CD14-positive monocyte (primary cell): ENCODE measurements at regions not wholly inside any gene's neighbourhood (a gene's known extent, or its start where the extent isn't known, plus 50 kb on each side); places are given as distances from the start of the nearest gene placed in this dataset.
A peak's percentile ranks its signal among the peaks of the same experiment; 100 is the strongest.

Experiments used
- DNase-seq, 3 donors: peaks; one replicate each; pipeline ENCODE4 v3.0.0-alpha.2; 2011 to 2022
- H2AFZ ChIP-seq: 2 replicates; pipeline ENCODE4 v1.6.0; 2012; ENCODE audit warnings: mild to moderate bottlenecking, low read depth, low read length, inconsistent platforms; ENCODE audit not compliant: insufficient read depth, poor library complexity, severe bottlenecking
- H3K27ac ChIP-seq, 2 donors: 1 replicate in 1 of 2; 2 replicates in 1 of 2; pipeline ENCODE4 v1.5.1; 2012 to 2013; ENCODE audit warnings: low read length in 2 of 2, control low read depth in 1 of 2, inconsistent platforms in 1 of 2, low read depth in 1 of 2, mild to moderate bottlenecking in 1 of 2
- H3K27me3 ChIP-seq, 2 donors: one replicate each; pipeline versions ENCODE4 v1.6.0 to v1.6.1; 2011 to 2013; ENCODE audit warnings: low read length in 2 of 2; ENCODE audit not compliant: control insufficient read depth in 2 of 2, insufficient read depth in 2 of 2
- H3K36me3 ChIP-seq, 2 donors: replicated peaks in 1 of 2; 1 replicate in 1 of 2; 2 replicates in 1 of 2; pipeline versions ENCODE4 v1.5.1 to v1.6.1; 2012 to 2013; ENCODE audit warnings: low read length in 2 of 2, control low read depth in 1 of 2, inconsistent platforms in 1 of 2, mild to moderate bottlenecking in 1 of 2; ENCODE audit not compliant: insufficient read depth in 2 of 2, control insufficient read depth in 1 of 2
- H3K4me1 ChIP-seq, 2 donors: 1 replicate in 1 of 2; 2 replicates in 1 of 2; pipeline versions ENCODE4 v1.5.1 to v1.6.1; 2012 to 2013; ENCODE audit warnings: low read length in 2 of 2, control low read depth in 1 of 2, inconsistent platforms in 1 of 2, mild to moderate bottlenecking in 1 of 2, moderate library complexity in 1 of 2; ENCODE audit not compliant: insufficient read depth in 2 of 2, control insufficient read depth in 1 of 2
- H3K4me2 ChIP-seq: replicated peaks from 2 replicates; pipeline ENCODE3; 2012; ENCODE audit warnings: low read length, moderate library complexity, mild to moderate bottlenecking; ENCODE audit not compliant: poor library complexity, severe bottlenecking; ENCODE audit errors: extremely low read depth
- H3K4me3 ChIP-seq, 3 experiments: fragments of 200-600 bp in 1 of 3; sonication (generic) in 1 of 3; replicated peaks in 1 of 3; 1 replicate in 2 of 3; 2 replicates in 1 of 3; pipeline ENCODE4 v1.5.1; 2011 to 2013; ENCODE audit warnings: low read length in 3 of 3, mild to moderate bottlenecking in 3 of 3, control low read depth in 2 of 3, low read depth in 2 of 3, inconsistent platforms in 1 of 3, moderate library complexity in 1 of 3
- H3K79me2 ChIP-seq: 2 replicates; pipeline ENCODE4 v1.6.0; 2012; ENCODE audit warnings: mild to moderate bottlenecking, control low read depth, inconsistent platforms, low read length, moderate library complexity; ENCODE audit not compliant: insufficient read depth
- H3K9ac ChIP-seq: 2 replicates; pipeline ENCODE4 v1.6.0; 2017; ENCODE audit warnings: low read length, mild to moderate bottlenecking; ENCODE audit not compliant: insufficient read depth, poor library complexity, severe bottlenecking
- H3K9me3 ChIP-seq, 2 donors: replicated peaks in 1 of 2; 1 replicate in 1 of 2; 2 replicates in 1 of 2; pipeline versions ENCODE4 v1.5.1 to v1.6.1; 2012 to 2013; ENCODE audit warnings: low read length in 2 of 2, control low read depth in 1 of 2; ENCODE audit not compliant: control insufficient read depth in 1 of 2, insufficient read depth in 1 of 2
- H4K20me1 ChIP-seq: 2 replicates; pipeline ENCODE4 v1.6.0; 2012; ENCODE audit warnings: mild to moderate bottlenecking, low read length, control low read depth, moderate library complexity; ENCODE audit not compliant: insufficient read depth
- H3K27ac Mint-ChIP-seq, 7 donors: one replicate each; pipeline ENCODE4 v1.8.0; 2020; ENCODE audit warnings: mild to moderate bottlenecking in 7 of 7, mixed read lengths in 7 of 7, moderate library complexity in 6 of 7, inconsistent platforms in 2 of 7
- H3K27me3 Mint-ChIP-seq, 3 donors: one replicate each; pipeline ENCODE4 v1.8.0; 2021 to 2022; ENCODE audit warnings: low read depth in 3 of 3, mild to moderate bottlenecking in 3 of 3, mixed read lengths in 3 of 3, moderate library complexity in 3 of 3, inconsistent platforms in 1 of 3
- H3K36me3 Mint-ChIP-seq, 2 donors: one replicate each; pipeline ENCODE4 v1.8.0; 2020; ENCODE audit warnings: mixed read lengths in 2 of 2, inconsistent platforms in 1 of 2, mild to moderate bottlenecking in 1 of 2
- H3K4me1 Mint-ChIP-seq: one replicate; pipeline ENCODE4 v1.8.0; 2020; ENCODE audit warnings: mild to moderate bottlenecking, mixed read lengths
- H3K4me3 Mint-ChIP-seq, 2 donors: one replicate each; pipeline ENCODE4 v1.8.0; 2020; ENCODE audit warnings: mild to moderate bottlenecking in 2 of 2, mixed read lengths in 2 of 2, moderate library complexity in 1 of 2
- H3K9me3 Mint-ChIP-seq, 7 donors: one replicate each; pipeline ENCODE4 v1.8.0; 2020 to 2022; ENCODE audit warnings: mixed read lengths in 7 of 7, mild to moderate bottlenecking in 6 of 7, moderate library complexity in 6 of 7, inconsistent platforms in 2 of 7
- WGBS: methylation state at CpG from one replicate; pipeline ENCODE4 v1.1.5; 2013; ENCODE audit warnings: missing lambda C conversion rate; ENCODE audit not compliant: insufficient coverage; 5-methylcytosine and 5-hydroxymethylcytosine counted together
- intact Hi-C, 2 donors: fragments of 100-400 bp; cut with micrococcal nuclease; formaldehyde crosslinking; loops; one replicate each; pipeline versions ENCODE4 v1.15.0 to v1.15.1; 2023
- TF ChIP-seq, protein P1 (sequence below): fragments of 200-600 bp; IDR thresholded peaks from one replicate; pipeline ENCODE4 v1.8.0; 2022; ENCODE audit warnings: antibody characterized with exemption, mild to moderate bottlenecking

GRCh38 chr15:94162939-94163338, 68.4 kb upstream of the MCTP2 start:
- no peaks in the 10 kb centered on the region for H3K36me3 ChIP-seq
- no peak overlapping the region for H3K27ac Mint-ChIP-seq
- peaks cover 13% of the 10 kb centered on the region for H3K4me1 Mint-ChIP-seq
- H3K4me3 ChIP-seq = no peak overlapping the region
- peaks cover 12% of the 10 kb centered on the region in 2 donors for H3K4me1 ChIP-seq
- H3K9me3 Mint-ChIP-seq = peaks cover 2 to 12% (median 4%) of the 10 kb centered on the region in 7 donors
- H3K79me2 ChIP-seq = no peaks in the 10 kb centered on the region
- no peak overlapping the region for H3K27ac ChIP-seq
- 100% methylated on average over 1 of the region's 5 CpGs for WGBS
- TF ChIP-seq, protein P1, sequence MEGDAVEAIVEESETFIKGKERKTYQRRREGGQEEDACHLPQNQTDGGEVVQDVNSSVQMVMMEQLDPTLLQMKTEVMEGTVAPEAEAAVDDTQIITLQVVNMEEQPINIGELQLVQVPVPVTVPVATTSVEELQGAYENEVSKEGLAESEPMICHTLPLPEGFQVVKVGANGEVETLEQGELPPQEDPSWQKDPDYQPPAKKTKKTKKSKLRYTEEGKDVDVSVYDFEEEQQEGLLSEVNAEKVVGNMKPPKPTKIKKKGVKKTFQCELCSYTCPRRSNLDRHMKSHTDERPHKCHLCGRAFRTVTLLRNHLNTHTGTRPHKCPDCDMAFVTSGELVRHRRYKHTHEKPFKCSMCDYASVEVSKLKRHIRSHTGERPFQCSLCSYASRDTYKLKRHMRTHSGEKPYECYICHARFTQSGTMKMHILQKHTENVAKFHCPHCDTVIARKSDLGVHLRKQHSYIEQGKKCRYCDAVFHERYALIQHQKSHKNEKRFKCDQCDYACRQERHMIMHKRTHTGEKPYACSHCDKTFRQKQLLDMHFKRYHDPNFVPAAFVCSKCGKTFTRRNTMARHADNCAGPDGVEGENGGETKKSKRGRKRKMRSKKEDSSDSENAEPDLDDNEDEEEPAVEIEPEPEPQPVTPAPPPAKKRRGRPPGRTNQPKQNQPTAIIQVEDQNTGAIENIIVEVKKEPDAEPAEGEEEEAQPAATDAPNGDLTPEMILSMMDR = no peak
- no peak overlapping the region for H3K4me3 Mint-ChIP-seq
- no peak overlapping the region for H2AFZ ChIP-seq
- H3K9ac ChIP-seq = no peak overlapping the region
- peaks cover 0 to 2% of the 10 kb centered on the region in 2 donors for H3K36me3 Mint-ChIP-seq
- H3K9me3 ChIP-seq = peaks cover 0 to 3% of the 10 kb centered on the region in 2 donors
- H3K27me3 ChIP-seq = peaks cover 0 to 6% of the 10 kb centered on the region in 2 donors
- H4K20me1 ChIP-seq = no peaks in the 10 kb centered on the region
- intact Hi-C loops = no loop called here
- no peak overlapping the region for H3K4me2 ChIP-seq
- DNase-seq = no peak
- H3K27me3 Mint-ChIP-seq = peaks cover 1 to 6% (median 3%) of the 10 kb centered on the region in 3 donors

DNA sequence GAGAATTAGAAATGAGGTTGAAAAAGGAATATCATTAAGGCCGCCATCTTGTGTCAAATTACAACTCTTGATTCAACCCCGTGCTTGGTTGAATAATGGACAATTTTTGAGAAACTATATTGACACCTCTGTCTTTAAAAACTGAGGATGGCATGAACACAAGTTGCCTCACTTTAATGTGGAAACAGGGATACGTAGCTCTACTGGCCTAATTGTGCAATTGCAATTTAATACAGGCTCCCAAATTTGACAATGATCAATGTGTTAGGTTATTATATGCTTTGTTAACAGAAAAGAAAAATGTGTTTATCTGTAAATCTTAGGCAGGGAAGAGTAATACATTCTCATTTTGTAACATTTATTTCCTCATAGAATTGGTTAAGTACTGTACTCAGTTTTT, 77.1 kb upstream of the MCTP2 start:
- Histone ChIP-seq H3K27me3 (no peaks in the 10 kb centered on the region), H2AFZ (no peak overlapping the region), H3K9ac (no peak overlapping the region), H3K4me2 (no peak overlapping the region), H3K9me3 (no peaks in the 10 kb centered on the region), H3K4me1 (no peaks in the 10 kb centered on the region), H4K20me1 (no peaks in the 10 kb centered on the region), H3K36me3 (no peaks in the 10 kb centered on the region), H3K79me2 (no peaks in the 10 kb centered on the region), H3K4me3 (no peak overlapping the region), H3K27ac (no peak overlapping the region)
- no CpG with 5 or more reads among the region's 3 CpGs for WGBS
- peaks cover 0 to 2% (median 0%) of the 10 kb centered on the region in 3 donors for H3K27me3 Mint-ChIP-seq
- H3K4me3 Mint-ChIP-seq = no peak overlapping the region
- intact Hi-C loops = no loop called here
- TF ChIP-seq, protein P1 = peak; percentile 11
- no peak overlapping the region for H3K27ac Mint-ChIP-seq
- H3K4me1 Mint-ChIP-seq = no peaks in the 10 kb centered on the region
- no peak for DNase-seq
- H3K36me3 Mint-ChIP-seq = no peaks in the 10 kb centered on the region
- H3K9me3 Mint-ChIP-seq = peaks cover 2 to 19% (median 6%) of the 10 kb centered on the region in 7 donors
